Colonic mucosa (tissue), 4 donors: ENCODE measurements at regions not wholly inside any gene's neighbourhood (a gene's known extent, or its start where the extent isn't known, plus 50 kb on each side); places are given as distances from the start of the nearest gene placed in this dataset.

ENCODE experiments used
- DNase-seq: peaks from one replicate; pipeline ENCODE4 v3.0.0-alpha.2; 2020
- H3K27ac ChIP-seq: fragments of 200-600 bp; one replicate; pipeline ENCODE4 v1.8.0; 2021
- H3K27me3 ChIP-seq: fragments of 200-600 bp; one replicate; pipeline ENCODE4 v1.8.0; 2021
- H3K36me3 ChIP-seq: fragments of 200-600 bp; one replicate; pipeline ENCODE4 v1.8.0; 2021
- H3K4me1 ChIP-seq: fragments of 200-600 bp; one replicate; pipeline ENCODE4 v1.8.0; 2021; ENCODE audit warnings: mild to moderate bottlenecking
- H3K4me3 ChIP-seq: fragments of 200-600 bp; one replicate; pipeline ENCODE4 v1.8.0; 2021
- H3K9ac ChIP-seq, 2 donors: one replicate each; pipeline ENCODE4 v1.7.0; 2013; ENCODE audit warnings: control low read depth in 2 of 2, low read depth in 2 of 2, low read length in 2 of 2
- H3K9me3 ChIP-seq: fragments of 200-600 bp; one replicate; pipeline ENCODE4 v1.8.0; 2021
- CTCF ChIP-seq: fragments of 200-600 bp; IDR thresholded peaks from one replicate; pipeline ENCODE4 v1.8.0; 2022; ENCODE audit warnings: antibody characterized with exemption, mild to moderate bottlenecking
- intact Hi-C: fragments of 100-400 bp; cut with DNase I; formaldehyde crosslinking; loops from one replicate; pipeline ENCODE4 v1.14.1; 2022
- donor health status: healthy.
- donor health status: DM: no; HTN: no; CAD: no.
- donor health status: DM: no; HTN: no; CAD: no.

DNA sequence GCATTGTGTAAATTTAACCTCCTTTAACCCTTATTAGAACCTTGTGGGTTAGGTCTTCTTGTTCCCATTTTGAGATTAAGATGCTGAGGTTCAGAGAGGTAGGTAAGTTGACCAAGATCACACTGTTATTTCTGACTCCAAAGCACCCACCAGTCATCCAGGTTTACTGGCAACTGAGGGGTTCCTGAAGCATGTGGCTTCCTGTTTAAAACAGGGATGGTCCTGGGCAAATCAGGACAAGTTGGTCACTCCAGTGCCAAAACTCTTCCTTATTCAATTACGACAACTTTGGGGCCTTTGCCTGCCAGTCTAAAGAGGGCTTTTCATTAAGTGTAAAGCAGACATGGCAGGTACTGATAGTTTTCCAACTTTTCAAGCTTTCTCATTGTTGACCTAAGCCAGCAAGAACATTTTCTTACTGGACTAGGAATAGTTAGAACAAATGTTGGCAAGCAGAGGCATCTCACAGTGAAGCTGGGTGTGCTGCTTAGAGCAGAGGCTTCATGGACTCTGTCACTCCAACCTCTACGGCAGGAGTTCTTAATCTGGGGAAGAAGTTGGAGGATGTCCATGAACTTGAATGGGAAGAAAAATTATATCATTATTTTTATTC lies 149.4 kb upstream of the ADAMTS9 start:
- Histone ChIP-seq H3K4me1 (no peaks in the 10 kb centered on the region), H3K9me3 (no peaks in the 10 kb centered on the region), H3K9ac (no peak overlapping the region), H3K27ac (no peak overlapping the region), H3K36me3 (no peaks in the 10 kb centered on the region), H3K27me3 (no peaks in the 10 kb centered on the region), H3K4me3 (no peak overlapping the region)
- intact Hi-C loops: no loop called here
- TF ChIP-seq CTCF: no peak
- no peak for DNase-seq

DNA sequence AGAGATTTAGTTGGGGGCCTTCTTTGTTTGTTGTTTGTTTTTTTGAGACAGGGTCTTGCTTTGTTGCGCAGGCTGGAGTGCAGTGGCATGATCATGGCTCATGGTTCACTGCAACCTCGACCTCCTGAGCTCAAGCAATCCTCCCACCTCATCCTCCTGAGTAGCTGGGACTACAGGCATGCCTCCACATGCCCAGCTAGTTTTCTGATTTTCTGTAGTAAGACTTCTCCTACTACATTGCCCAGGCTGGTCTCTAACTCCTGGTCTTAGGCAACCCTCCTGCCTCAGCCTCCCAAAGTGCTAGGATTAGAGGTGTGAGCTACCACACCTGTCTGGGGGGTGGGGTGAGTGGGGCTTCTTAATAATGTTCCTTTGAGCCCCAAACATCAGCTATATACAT lies 148.3 kb upstream of the ADAMTS9 start:
- TF ChIP-seq CTCF: no peak
- intact Hi-C loops: no loop called here
- H3K36me3 ChIP-seq: no peaks in the 10 kb centered on the region
- H3K9me3 ChIP-seq: no peaks in the 10 kb centered on the region
- H3K27me3 ChIP-seq: no peaks in the 10 kb centered on the region
- no peak overlapping the region for H3K9ac ChIP-seq
- H3K4me1 ChIP-seq: no peaks in the 10 kb centered on the region
- no peak overlapping the region for H3K27ac ChIP-seq
- no peak overlapping the region for H3K4me3 ChIP-seq
- DNase-seq: no peak

DNA sequence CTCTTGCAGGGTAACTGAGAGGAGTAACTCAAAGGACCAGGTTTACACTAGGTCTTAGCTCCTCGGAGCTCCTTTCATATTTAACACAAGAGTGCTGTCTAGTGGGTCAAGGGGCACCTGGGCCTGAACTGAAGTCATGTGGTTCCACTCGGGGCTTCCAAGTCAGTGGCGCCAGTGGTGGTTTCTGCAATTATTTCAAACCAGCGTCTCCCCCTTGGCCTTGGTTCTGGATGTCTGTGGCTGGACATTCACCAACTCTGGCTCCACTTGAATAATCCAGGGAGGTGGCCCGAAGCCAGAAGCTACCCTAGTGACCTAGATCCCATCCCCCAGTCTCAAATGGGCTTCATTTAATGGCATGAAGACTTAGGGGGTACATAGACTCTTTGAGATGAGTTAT lies 144.3 kb upstream of the ADAMTS9 start:
- no peak for DNase-seq
- Histone ChIP-seq H3K4me3 (no peak overlapping the region), H3K27ac (no peak overlapping the region), H3K4me1 (no peaks in the 10 kb centered on the region), H3K9me3 (no peaks in the 10 kb centered on the region), H3K36me3 (no peaks in the 10 kb centered on the region), H3K27me3 (no peaks in the 10 kb centered on the region), H3K9ac (no peak overlapping the region)
- intact Hi-C loops: no loop called here
- no peak for TF ChIP-seq CTCF

GRCh38 chr3:64830681-64831080 lies 142.9 kb upstream of the ADAMTS9 start:
- intact Hi-C loops: no loop called here

GRCh38 chr3:64829331-64829730 lies 141.5 kb upstream of the ADAMTS9 start:
- Histone ChIP-seq H3K27ac (no peak overlapping the region), H3K36me3 (no peaks in the 10 kb centered on the region), H3K4me1 (no peaks in the 10 kb centered on the region), H3K9me3 (no peaks in the 10 kb centered on the region), H3K4me3 (no peak overlapping the region), H3K9ac (no peak overlapping the region), H3K27me3 (no peaks in the 10 kb centered on the region)
- intact Hi-C loops: no loop called here
- DNase-seq: no peak
- TF ChIP-seq CTCF: no peak

More at GRCh38 chr3:64830681-64831080, 142.9 kb upstream of the ADAMTS9 start:
- no peaks in the 10 kb centered on the region for H3K36me3 ChIP-seq
- H3K9me3 ChIP-seq: no peaks in the 10 kb centered on the region
- no peak for DNase-seq
- no peak for TF ChIP-seq CTCF
- H3K27ac ChIP-seq: no peak overlapping the region
- H3K27me3 ChIP-seq: no peaks in the 10 kb centered on the region
- no peaks in the 10 kb centered on the region for H3K4me1 ChIP-seq
- H3K4me3 ChIP-seq: no peak overlapping the region
- H3K9ac ChIP-seq: no peak overlapping the region
